MG63 (cell line): ENCODE measurements at regions not wholly inside any gene's neighbourhood (a gene's known extent, or its start where the extent isn't known, plus 50 kb on each side); places are given as distances from the start of the nearest gene placed in this dataset.

Experiments used
- DNase-seq: peaks from one replicate; pipeline ENCODE4 v3.0.0-alpha.2; 2020
- H3K27me3 ChIP-seq: fragments of 250-450 bp; sonication (Bioruptor Pico); 2 replicates; pipeline ENCODE4 v1.5.1; 2020; ENCODE audit warnings: mild to moderate bottlenecking, moderate library complexity
- H3K36me3 ChIP-seq: fragments of 250-450 bp; sonication (Bioruptor Pico); 2 replicates; pipeline ENCODE4 v1.5.1; 2020; ENCODE audit warnings: mild to moderate bottlenecking, moderate library complexity
- H3K4me3 ChIP-seq: fragments of 250-450 bp; sonication (Bioruptor Pico); 2 replicates; pipeline ENCODE4 v1.5.1; 2020; ENCODE audit warnings: mild to moderate bottlenecking, moderate library complexity
- H3K9me3 ChIP-seq: fragments of 250-450 bp; sonication (Bioruptor Pico); 2 replicates; pipeline ENCODE4 v1.5.1; 2020; ENCODE audit warnings: mild to moderate bottlenecking, moderate library complexity

DNA sequence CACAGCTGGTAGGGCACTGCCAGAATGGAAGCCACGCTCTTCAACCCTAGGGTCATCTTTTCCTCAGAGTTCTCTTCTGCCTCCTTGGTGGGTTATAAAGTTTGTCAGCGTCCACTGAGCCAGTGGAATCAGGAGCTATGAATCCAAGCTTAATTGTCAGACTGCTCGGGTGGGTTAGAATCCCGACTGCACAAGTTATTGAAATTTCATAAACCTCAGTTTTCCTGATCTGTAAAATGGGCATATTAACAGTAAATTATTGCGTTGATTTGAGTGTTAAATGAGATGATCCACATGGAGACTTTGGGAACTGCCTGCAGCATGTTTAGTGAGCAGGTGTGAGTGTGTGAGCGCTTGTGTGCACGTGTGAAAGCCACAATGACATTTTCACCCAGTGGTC is 400.5 kb upstream of the CDH11 start:
- Histone ChIP-seq H3K27me3 (no peaks in the 10 kb centered on the region), H3K9me3 (no peaks in the 10 kb centered on the region), H3K4me3 (no peak overlapping the region), H3K36me3 (no peaks in the 10 kb centered on the region)
- DNase-seq = no peak

DNA sequence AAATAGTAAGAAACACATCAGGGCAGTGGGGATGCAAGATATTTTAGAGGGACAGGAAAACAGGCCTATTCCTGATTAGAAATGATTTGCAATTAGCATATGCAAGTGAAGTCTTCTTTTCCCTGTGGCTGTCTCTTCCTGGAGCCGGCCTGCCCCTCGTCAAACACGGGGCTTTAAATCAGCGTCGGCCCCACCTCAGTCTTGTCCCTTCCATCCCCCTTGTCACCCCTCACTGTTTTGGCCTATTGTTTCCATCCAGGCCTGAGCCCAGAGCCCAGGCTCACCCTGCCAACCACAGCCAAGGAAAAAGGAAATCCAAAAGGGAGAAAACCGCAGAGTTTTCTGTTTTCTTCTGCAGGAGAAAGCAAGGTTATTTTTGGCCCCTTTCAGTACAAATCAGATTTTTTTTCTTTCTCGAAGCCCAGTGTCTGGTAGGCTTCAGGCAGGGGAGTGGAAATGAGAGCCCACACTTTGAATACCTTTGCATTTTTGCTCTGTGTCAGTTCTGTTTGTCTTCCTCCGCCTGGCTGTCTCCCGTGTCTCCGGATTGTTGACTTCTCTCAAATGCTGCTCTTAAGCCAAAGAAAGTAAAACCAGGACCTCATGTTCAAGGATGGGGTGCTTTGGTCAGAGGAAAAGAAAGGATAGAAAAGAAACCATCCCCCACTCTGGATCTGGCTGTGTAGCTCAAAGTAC is 399.9 kb upstream of the CDH11 start:
- no peak for DNase-seq

DNA sequence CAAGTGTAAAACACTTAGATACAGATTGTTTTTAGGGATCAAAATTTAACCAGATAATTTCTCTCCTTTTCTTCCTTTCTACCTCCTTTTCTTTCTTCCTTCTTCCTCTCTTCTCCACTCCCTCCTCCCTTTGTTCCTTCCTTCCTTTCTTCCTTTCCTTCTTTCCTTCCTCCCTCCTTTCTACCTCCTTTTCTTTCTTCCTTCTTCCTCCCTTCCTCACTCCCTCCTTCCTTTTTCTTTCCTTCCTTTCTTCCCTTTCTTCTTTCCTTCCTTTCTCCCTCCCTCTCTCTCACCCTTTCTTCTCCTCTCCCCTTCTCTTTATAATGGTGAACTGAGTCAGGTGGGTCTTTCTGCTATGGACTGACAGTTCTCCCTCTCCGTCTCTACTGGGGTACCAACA is 397.5 kb upstream of the CDH11 start:
- DNase-seq = no peak
- no peak overlapping the region for H3K4me3 ChIP-seq
- no peaks in the 10 kb centered on the region for H3K27me3 ChIP-seq
- no peaks in the 10 kb centered on the region for H3K36me3 ChIP-seq
- H3K9me3 ChIP-seq = no peaks in the 10 kb centered on the region

More for the DNA sequence above, 399.9 kb upstream of the CDH11 start:
- no peaks in the 10 kb centered on the region for H3K9me3 ChIP-seq
- no peaks in the 10 kb centered on the region for H3K27me3 ChIP-seq
- H3K4me3 ChIP-seq = no peak overlapping the region
- no peaks in the 10 kb centered on the region for H3K36me3 ChIP-seq

DNA sequence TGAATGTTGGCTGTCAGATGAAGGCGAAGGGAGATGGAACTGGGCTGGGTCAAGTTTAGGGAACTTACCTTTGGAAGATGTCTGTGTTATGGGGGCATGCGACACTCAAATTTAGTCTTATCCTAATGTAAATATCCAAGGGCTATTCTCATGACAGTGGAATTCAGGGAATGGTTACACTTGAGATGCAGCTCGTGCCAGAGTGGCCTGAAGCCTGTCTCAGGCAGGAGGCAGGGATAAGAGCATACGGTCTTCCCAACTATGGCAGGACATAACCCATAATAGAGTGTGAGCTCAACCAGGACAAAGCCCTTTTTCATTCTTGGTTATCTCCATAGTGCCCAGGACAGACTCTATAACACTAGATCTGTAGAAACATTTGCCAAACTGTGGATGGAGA is 393.3 kb upstream of the CDH11 start:
- Histone ChIP-seq H3K4me3 (no peak overlapping the region), H3K36me3 (no peaks in the 10 kb centered on the region), H3K27me3 (no peaks in the 10 kb centered on the region), H3K9me3 (no peaks in the 10 kb centered on the region)
- DNase-seq = no peak

DNA sequence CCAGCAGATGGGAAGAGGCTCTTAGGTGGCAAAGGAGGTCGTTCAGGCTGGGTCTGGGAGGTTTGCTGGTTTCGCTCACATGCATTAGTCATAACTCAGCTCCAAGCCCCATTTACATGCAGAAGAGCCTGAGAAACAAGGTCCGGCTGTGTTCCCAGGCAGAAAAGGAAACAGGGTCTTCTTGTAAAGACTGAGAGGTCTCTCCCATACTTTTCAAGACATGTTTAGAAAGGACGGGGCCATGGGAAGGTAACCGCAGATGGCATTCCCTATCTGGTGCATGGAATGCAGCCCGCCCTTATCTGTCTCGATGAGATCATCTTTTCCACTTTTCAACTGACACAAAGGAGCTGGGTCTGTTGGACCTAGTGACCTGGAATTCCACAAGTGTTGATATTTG is 389.0 kb upstream of the CDH11 start:
- no peaks in the 10 kb centered on the region for H3K36me3 ChIP-seq
- H3K27me3 ChIP-seq = no peaks in the 10 kb centered on the region
- no peak for DNase-seq
- no peak overlapping the region for H3K4me3 ChIP-seq
- no peaks in the 10 kb centered on the region for H3K9me3 ChIP-seq

DNA sequence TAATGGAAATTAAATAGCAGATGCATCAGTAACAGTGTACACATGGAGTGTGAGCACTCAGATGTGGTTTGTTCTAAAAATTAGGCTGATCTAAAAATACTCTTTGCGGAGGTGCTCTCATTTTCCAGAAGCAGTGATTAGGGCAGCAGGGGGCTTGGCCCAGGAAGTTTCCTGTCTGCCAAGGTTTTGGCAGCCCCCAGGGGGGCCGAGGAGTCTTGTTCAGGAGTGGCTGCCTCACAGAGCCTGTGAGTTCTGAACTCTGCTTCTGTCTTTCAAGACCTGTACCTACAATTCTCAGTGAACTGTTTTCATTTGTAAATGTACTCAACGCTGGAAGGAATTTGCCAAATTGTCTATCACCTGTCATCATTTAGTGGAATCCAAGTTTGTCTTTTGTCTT is 388.4 kb upstream of the CDH11 start:
- Histone ChIP-seq H3K4me3 (no peak overlapping the region), H3K9me3 (no peaks in the 10 kb centered on the region), H3K27me3 (no peaks in the 10 kb centered on the region), H3K36me3 (no peaks in the 10 kb centered on the region)
- DNase-seq = no peak

DNA sequence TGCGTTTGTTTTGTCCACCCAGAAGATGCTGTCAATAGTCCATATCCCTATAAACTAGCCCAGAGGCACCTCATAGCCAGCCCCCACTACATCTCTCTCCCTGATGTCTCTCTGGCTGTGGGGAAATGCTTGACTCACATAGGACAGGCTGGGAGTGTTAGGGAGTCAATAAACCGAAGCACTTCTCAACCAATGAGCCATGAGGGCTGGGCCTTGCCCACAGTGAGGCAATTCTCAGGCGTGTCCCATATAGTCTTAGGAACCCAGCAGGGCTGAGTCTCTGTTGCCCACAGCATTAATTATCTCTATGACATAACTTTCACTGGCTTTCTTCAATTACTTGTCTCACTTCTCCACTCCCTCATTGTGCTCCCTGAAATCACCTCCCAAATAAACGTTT is 387.3 kb upstream of the CDH11 start:
- Histone ChIP-seq H3K27me3 (no peaks in the 10 kb centered on the region), H3K4me3 (no peak overlapping the region), H3K36me3 (no peaks in the 10 kb centered on the region), H3K9me3 (no peaks in the 10 kb centered on the region)
- no peak for DNase-seq

DNA sequence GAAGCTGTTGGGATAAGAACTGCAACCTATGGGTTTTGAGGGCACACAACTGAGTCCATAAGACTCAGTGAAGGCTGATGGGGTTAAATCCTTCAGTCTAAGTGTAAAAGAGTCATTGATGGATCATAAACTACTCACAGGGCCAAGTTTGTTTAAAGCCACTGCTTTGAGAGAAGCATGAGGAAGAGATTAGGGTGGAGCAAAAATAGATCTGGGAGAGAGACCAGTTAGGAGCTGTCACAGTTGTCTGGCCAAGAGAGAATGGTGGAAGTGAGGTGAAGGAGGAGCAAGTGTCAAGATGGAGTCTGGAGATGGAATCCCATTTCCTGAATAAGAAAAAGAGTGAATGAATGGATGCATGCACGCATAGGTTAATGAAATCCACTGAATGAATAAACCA is 379.1 kb upstream of the CDH11 start:
- DNase-seq = no peak
- Histone ChIP-seq H3K36me3 (no peaks in the 10 kb centered on the region), H3K9me3 (no peaks in the 10 kb centered on the region), H3K4me3 (no peak overlapping the region), H3K27me3 (no peaks in the 10 kb centered on the region)

DNA sequence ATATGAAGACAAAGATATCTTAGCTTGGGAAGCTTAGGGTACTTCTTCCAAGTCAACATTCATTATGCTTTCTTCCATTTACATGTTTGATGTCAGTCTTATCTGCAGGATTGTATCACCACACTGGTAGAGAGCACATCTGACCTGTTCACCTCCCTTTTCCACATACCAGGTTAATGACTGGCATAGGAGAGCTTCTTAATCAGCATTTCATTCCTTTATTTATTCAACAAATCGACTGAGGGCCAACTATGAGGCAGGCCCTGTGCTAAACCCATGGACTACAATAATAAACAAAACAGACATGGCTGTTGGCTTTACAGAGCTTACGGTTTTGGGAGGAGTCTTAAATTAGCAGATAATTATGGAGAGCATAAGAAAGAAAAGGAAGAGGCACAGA is 378.1 kb upstream of the CDH11 start:
- Histone ChIP-seq H3K36me3 (no peaks in the 10 kb centered on the region), H3K27me3 (no peaks in the 10 kb centered on the region), H3K9me3 (no peaks in the 10 kb centered on the region), H3K4me3 (no peak overlapping the region)
- DNase-seq = no peak

DNA sequence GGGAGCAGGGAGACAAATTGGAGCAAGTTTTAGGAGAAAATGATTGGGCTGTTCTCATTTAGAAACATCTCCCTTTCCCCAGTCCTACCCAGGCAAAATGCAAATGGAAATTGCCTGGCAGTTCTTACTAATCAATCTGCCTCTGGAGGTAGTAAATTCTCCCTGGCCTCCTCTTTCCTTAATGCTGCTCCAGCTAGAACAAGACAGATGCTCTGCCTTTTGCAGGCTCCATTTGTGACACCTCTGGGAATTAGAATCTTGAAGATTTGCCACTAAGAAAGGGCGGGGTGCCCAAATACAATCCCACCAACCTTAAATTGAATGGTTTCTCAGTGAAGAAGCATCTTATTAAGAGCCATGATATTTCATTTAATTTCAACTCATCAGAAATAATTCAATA is 377.7 kb upstream of the CDH11 start:
- Histone ChIP-seq H3K4me3 (no peak overlapping the region), H3K27me3 (no peaks in the 10 kb centered on the region), H3K36me3 (no peaks in the 10 kb centered on the region), H3K9me3 (no peaks in the 10 kb centered on the region)
- no peak for DNase-seq

DNA sequence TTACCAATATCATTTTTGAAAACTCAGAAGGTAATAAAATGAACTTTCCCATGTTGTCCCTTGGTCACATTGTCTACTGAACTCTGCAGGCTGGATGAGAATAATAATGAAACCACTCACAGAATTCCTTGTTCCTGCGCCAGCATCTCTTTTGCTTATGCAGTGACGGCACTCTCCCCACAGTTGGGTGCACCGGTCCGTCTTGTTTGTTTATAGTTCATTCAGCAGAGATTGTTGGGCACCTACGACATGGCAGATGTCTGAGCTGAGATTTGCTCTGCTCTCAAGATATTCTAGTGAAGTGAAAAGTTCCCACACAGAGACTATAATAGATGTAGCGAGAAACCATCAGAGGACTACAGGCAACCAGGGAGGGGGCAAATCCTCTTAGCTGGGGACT is 375.7 kb upstream of the CDH11 start:
- no peak overlapping the region for H3K4me3 ChIP-seq
- no peaks in the 10 kb centered on the region for H3K27me3 ChIP-seq
- DNase-seq = no peak
- no peaks in the 10 kb centered on the region for H3K36me3 ChIP-seq
- no peaks in the 10 kb centered on the region for H3K9me3 ChIP-seq

DNA sequence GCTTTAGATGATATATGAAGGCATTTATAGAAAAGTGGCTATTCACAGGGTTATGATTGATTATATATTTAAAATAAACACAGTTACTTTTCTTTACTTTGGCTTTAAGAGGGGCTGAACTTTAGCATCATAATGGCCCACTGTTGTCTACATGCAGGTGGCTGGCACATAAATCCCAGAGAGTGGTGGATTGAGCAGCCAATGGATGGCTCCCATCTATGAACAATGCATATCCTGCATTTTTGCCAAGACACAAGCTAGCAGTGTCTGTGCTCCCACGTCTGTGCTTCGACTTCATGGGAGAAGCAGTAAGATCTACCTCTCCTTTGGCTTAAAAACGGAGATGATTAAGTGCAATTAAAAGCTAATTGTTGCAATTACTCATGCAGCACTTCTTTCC is 373.2 kb upstream of the CDH11 start:
- H3K36me3 ChIP-seq = no peaks in the 10 kb centered on the region
- no peaks in the 10 kb centered on the region for H3K27me3 ChIP-seq
- no peaks in the 10 kb centered on the region for H3K9me3 ChIP-seq
- no peak for DNase-seq
- no peak overlapping the region for H3K4me3 ChIP-seq

DNA sequence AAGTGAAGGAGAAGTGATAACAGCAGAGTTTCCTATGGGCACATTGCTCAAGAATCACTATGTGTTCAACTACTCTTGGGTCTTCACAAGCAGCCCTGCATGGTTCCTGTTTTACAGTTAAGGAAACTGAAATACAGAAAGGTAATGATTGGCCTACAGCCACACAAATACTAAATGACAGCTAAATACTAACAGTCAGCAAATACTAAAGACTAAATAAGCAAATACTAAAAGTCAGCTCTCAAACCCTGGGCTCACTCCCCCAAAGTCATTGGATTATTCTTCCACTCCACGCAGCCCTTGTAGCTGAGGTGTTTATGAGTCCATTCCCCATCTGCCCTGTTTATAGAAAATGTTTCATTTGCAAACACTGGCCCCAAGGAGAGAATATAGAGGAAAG is 372.7 kb upstream of the CDH11 start:
- no peaks in the 10 kb centered on the region for H3K9me3 ChIP-seq
- no peak overlapping the region for H3K4me3 ChIP-seq
- DNase-seq = no peak
- H3K36me3 ChIP-seq = no peaks in the 10 kb centered on the region
- H3K27me3 ChIP-seq = no peaks in the 10 kb centered on the region

DNA sequence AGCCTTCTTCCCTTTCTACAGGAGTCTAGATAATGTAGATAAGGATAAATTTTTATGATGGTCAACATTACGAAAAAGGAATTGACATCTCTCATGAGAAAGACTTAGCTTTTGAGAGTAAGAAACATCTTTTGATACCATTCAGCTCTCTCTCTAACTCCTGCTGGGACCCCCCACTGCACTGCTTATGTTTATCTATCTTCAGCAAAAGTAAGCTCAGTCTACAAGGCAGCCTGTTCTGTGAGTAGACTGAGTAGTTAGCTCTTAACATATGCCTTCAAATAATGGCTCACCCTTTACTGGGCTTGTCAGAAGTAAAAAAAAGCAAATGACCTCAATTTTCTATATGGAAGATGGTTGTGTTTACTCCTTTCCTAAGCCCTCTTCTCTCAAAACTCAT is 372.2 kb upstream of the CDH11 start:
- no peaks in the 10 kb centered on the region for H3K36me3 ChIP-seq
- H3K27me3 ChIP-seq = no peaks in the 10 kb centered on the region
- no peaks in the 10 kb centered on the region for H3K9me3 ChIP-seq
- H3K4me3 ChIP-seq = no peak overlapping the region
- no peak for DNase-seq

DNA sequence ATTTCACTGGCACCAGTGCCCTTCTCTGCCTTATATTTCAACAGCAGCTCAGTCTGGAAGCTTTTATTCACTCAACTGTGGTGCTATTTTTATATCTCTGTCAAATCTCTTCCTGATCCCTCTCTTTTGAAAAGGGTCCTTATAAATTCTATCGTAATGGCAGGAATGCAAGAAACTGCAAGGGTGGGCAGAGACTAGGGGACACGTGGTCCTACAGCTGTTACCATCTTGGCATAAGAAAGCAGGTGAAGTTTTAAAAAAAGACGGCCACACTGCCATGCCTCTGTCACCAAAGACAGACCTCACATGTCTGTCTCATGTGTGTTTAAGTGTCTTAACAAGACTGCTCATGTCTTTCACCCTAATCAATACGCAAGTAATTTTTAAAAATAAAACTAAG is 368.4 kb upstream of the CDH11 start:
- no peak for DNase-seq
- H3K9me3 ChIP-seq = no peaks in the 10 kb centered on the region
- H3K36me3 ChIP-seq = no peaks in the 10 kb centered on the region
- H3K4me3 ChIP-seq = no peak overlapping the region
- H3K27me3 ChIP-seq = no peaks in the 10 kb centered on the region

DNA sequence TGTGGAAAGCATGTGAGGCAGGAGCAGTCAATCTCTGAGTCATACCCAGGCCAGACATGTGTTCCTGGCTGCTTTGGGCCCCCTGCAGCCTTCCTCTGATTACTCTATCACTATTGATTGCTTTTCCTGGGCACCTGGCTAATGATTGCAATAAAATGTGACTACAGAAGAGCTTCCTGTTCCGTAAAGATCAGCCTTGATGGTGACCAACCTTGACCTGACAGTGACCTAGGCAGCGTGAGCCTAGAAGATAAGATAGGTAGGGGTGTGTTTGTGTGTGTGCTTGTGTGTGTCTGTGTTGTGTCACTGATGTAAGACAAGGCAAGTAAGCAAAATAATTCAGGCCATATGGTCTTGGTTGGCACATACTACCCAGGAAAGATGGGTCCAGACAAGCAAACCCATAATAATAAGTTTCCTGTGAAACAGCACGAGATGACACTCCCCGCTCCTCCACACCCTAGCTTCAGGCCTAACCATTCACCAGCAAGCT is 367.7 kb upstream of the CDH11 start:
- H3K9me3 ChIP-seq = no peaks in the 10 kb centered on the region
- no peaks in the 10 kb centered on the region for H3K36me3 ChIP-seq
- no peaks in the 10 kb centered on the region for H3K27me3 ChIP-seq
- no peak for DNase-seq
- no peak overlapping the region for H3K4me3 ChIP-seq

DNA sequence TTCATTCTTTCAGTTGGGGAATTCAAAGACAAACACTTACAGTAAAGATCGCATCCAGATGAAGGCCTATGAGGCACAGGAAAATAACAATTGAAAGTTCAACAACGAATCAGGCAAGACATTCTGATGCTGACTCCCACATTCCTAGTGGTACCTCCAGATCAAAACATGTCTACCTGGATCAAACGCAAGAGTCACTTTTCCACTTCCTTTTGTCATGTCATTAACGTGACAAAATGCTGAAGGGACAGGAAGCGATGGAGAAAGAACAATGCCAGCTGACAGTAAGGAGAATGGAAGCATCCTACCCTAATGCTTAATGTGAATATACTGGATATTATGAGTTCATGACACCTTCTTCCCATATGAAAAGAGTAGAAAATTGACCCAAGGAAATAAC is 365.4 kb upstream of the CDH11 start:
- no peaks in the 10 kb centered on the region for H3K9me3 ChIP-seq
- H3K27me3 ChIP-seq = no peaks in the 10 kb centered on the region
- no peaks in the 10 kb centered on the region for H3K36me3 ChIP-seq
- no peak for DNase-seq
- no peak overlapping the region for H3K4me3 ChIP-seq

DNA sequence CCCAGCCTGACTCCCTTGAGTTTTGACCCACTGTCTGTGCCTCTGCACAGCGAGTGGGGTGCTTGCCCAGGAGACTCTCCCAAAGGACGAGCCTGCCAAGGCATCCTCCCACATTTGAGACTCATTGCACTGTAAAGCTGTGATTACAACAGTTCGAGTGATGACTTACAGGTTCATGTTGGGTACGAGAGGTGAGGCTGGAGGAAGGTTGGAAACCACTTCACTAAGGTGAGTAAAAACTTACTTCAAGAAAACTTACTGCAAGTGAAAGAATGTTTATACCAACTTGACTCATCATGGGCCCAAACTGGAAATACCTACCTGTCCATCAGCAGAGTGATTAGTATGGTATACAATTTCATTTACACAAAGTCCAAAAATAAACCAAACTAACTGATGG is 360.1 kb upstream of the CDH11 start:
- Histone ChIP-seq H3K4me3 (no peak overlapping the region), H3K9me3 (no peaks in the 10 kb centered on the region), H3K36me3 (no peaks in the 10 kb centered on the region), H3K27me3 (no peaks in the 10 kb centered on the region)
- DNase-seq = no peak
